ENCODE measurements at regions not wholly inside any gene's neighbourhood (a gene's known extent, or its start where the extent isn't known, plus 50 kb on each side); places are given as distances from the start of the nearest gene placed in this dataset.

DNA sequence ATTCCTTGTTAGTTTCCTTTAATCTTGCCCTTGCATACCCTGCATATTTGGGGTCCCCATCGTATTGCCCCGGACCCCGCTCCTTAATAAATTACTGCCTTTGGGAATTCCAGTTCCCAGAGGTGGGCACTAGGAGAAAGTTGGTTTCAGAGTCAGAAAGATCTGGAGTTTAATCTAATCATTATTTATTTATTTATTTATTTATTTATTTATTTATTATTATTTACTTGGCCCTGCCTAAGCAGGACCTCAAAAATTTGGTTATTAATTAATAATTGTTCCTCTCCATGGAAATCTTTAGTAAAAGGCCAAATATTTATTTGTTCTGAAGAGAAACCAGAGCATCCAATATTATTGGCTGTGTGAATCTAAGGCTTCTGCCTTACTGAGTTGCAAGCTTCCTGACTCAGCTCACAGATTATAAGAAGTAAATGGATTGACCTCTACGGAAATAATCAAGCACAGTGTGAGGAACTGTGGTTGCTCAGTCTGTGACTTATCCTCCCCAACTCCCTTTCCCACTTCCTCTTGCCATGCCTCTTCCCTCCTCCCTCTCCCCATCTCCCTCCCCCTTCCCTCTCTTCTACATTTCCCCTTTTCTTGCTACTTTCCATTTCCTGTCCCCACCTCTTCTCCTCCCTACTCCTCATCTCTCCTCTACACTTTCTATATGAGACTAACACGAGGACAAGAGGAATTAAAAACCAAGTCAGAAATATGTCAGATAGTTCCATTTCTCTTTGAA, 61.5 kb upstream of the AP1S2 start:
- no peak for DNase-seq (ENCODE audit: low read depth)

DNA sequence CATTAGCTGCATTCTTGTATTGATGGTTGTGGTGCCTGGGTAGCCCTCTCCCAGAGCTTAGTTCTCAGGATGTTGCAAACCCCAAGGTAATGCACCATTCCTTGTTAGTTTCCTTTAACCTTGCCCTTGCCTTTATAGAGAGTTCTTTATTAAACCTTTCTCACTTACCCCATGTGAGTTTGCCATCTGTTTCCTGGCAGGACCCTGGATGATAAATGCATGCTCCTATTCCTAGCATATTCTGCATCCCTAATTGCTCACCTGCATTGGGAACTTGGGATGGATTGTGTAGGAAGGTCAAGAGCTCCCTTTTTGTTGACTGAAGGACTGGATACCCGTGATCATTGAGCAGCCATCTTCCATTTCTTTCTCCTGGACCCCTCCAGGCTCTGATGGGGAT, 59.9 kb upstream of the AP1S2 start:
- no peak for DNase-seq (ENCODE audit: low read depth)

DNA sequence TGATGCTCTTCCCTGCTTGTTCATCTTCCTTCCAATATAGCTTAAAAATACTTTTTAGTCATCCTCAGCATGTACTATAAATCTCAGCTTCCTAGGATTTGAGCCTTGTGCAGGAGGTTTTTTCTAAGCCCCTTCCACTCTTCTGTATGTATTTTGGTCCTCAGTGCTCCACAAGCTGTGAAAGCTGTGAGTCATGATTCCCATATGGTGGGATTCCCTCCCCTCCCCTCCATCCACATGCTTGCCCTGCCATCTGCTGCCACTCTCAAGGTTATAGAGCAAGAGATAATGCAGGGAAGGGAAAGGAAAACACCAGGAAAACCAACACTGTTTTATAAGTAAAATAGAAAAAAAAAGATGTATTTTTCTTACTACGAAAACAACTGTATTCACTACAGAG, 58.5 kb upstream of the AP1S2 start:
- DNase-seq (ENCODE audit: low read depth) = no peak

DNA sequence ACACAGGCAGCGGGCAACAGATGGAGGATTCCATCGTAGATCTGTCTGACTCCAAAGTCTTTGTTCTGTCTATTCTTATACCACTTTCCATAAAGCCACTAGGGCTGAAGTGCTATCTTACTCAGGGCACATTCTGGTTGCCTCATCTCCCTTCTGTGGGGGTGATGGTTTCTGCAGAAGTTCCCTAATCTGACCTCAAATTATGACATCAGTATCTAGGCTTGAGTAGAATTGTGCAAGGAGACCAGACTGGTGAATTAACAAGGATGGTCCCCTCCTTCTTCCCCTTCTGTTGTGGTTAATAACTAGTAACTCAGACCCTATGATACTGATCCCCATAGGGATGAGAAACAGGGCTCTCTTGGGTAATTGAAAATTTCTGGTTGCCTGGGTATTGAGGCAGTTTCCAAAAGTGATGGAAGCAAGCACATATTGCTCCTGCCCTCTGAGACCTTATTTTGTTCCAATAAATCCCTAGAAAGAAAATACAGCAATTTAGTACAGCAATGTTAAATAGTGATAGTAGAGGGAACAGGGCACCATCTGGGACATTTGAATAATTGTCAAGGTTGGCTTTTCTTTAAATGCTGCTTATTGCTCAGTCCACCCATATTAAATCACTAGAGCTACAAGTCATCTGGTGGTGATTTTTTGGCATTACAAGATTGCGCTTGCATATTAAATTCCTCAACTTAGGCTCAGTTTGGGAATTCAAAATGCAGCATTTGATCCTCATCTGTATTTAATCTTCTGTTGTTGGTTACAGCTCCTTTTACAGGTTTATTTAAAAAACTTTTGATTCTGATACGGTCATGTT, 57.3 kb upstream of the AP1S2 start:
- DNase-seq (ENCODE audit: low read depth) = no peak

DNA sequence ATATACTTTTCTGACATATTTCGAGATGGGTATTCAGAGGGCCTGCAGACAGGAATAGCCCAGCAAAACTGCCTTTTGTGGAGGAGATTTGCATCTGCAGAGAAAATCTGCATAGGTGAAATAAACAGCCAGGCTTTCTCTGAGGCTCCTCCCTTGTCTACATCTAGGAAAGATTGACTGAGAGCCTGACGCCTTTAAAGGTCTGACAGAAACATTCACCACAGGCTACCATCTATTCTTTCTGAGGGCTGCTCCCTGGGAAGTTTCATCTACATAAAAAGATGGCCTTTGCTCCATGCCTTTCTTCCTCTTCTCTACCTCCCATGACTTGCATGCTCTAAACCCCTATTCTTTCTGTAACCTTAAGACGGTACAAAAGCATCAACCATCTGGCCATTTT, 55.0 kb upstream of the AP1S2 start:
- DNase-seq (ENCODE audit: low read depth) = no peak

DNA sequence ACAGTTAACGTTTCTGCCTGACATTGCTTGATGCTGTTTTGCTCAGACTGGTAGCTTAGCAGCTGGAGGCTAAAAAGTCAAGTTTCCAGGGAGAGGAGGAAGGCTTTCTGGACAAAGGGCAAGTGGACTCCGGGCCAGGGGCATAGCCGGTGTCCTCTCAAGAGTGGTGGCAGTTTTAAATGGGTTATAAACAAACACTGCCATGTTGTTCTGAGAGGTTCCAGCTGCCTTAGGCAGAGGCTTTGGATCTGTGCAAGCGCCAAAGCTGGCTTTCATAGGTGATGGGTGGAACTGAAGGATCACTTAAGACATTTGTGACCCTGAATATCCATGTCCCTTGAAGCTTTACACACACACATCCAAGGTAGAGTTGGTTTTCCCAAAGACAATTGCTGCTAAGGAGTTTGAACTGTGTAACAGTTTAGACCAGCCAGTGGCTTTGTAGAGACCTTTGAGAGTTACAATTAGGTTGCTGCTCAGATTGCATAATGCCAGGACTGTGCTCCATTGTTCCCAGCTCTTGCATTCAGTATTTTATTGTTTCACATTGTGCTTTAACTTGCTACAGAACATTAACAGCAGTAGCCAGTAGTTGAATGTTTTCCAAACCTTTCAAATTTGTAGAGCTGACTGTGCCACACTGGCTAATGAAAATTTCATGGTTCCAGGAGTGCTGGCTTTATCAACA, 54.1 kb upstream of the AP1S2 start:
- DNase-seq (ENCODE audit: low read depth) = no peak

DNA sequence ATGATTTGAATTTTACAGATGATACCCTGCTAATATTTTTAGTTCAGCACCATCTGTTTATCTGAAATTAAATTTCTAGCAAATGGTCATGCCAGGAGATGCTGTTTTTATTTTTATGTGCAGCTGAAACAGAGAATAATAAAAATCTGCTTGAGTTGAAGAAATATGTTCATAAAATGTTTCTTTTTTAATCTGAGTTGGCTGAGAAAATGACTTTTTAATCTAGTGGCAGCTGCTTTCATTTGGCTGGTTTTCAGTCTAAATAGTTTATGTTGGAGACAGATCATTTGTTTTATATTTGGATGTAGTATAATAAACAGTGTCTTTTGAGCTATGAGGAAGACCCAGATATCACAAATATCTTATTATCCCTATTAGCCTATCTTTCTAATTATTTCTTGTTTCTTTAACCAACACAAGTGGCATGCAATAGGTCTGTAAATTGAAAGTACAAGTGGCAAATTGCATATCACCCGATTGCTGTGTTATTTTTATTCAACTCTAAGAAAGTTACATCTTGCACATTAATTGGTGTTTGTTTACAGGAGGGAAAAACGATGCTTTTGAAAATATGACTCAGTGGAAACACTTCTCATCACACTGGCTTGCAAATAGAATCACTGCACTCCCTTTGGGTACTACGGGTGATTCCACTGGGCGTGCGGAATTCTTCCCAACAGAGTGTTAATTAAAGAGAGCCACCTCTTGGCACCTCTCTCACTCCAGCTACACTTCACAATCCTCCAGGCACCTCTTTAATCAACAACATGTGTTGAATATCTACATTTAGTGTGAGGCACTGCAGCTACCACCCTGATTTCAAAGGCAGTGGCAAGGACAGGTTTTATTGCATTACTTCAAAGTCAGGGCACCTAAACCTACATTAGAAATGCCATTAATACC, 51.7 kb upstream of the AP1S2 start:
- no peak for DNase-seq (ENCODE audit: low read depth)
